ENCODE measurements at regions not wholly inside any gene's neighbourhood (a gene's known extent, or its start where the extent isn't known, plus 50 kb on each side); places are given as distances from the start of the nearest gene placed in this dataset.

GRCh38 chr10:3838460-3839437, 53.7 kb upstream of the KLF6 start:
- DNase-seq (no peak), ATAC-seq (replicated peaks) (peak; percentile 33 to 47)
- peaks cover 22 to 33% of the 10 kb centered on the region in 2 donors for H3K4me1 Mint-ChIP-seq
- peaks cover 0 to 3% of the 10 kb centered on the region in 2 donors for H3K9me3 Mint-ChIP-seq
- H3K27ac Mint-ChIP-seq: no peak overlapping the region
- no peaks in the 10 kb centered on the region for H3K27me3 Mint-ChIP-seq
- H3K36me3 Mint-ChIP-seq: peaks cover 0 to 5% of the 10 kb centered on the region in 2 donors
- no peak overlapping the region for H3K4me3 Mint-ChIP-seq

DNA sequence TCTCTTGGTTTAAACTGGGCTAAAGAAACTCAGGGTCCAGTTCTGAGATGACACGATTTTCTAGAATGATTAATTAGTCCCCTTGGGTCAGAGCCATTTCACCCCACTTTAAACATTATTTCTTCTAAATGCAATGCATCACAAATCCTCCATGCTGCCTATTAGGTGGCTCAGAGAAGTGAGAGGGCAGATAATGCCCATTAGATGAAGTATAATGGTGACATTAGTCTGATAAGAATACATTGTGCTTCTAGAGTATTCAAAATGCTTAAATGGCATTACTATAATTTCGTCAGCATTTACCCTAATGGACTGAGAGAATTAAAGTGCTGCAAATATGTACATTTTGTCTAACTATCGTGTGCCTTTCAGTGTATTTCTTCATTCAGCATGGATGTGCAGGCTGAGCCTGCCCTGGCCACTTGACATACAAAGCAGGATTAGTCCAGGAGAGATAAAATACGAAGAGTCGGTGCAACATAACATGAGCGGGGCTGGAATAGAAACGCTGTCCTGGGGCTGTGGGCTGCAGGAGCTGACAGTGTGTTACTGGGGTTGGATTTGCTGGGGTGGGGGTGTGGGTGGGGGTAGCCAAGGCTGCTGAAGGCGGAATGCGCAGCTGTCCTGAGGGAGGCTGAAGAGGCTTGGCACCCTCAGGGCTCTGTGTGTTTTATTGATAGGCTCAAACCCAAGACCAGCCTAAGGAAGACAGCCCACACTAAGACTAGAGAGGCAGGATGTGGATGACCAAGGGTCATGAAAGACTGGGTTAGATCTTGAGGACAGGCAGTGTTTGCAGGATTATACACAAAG, 52.8 kb upstream of the KLF6 start:
- DNase-seq (no peak), ATAC-seq (replicated peaks) (no peak)
- Mint-ChIP-seq H3K4me1 (peaks cover 22 to 36% of the 10 kb centered on the region in 2 donors), H3K27me3 (no peaks in the 10 kb centered on the region), H3K4me3 (no peak overlapping the region), H3K27ac (no peak overlapping the region), H3K9me3 (peaks cover 0 to 3% of the 10 kb centered on the region in 2 donors), H3K36me3 (peaks cover 0 to 6% of the 10 kb centered on the region in 2 donors)

GRCh38 chr10:3836222-3836820, 51.3 kb upstream of the KLF6 start:
- peaks cover 24 to 45% of the 10 kb centered on the region in 2 donors for H3K4me1 Mint-ChIP-seq
- peaks cover 0 to 6% of the 10 kb centered on the region in 2 donors for H3K36me3 Mint-ChIP-seq
- DNase-seq (no peak), ATAC-seq (replicated peaks) (peak; percentile 86 to 88)
- no peaks in the 10 kb centered on the region for H3K27me3 Mint-ChIP-seq
- peak overlapping the region; percentile 94 for H3K27ac Mint-ChIP-seq
- H3K9me3 Mint-ChIP-seq: no peaks in the 10 kb centered on the region
- H3K4me3 Mint-ChIP-seq: peak overlapping the region; percentile 29 to 53

GRCh38 chr10:3835770-3836169, 50.8 kb upstream of the KLF6 start:
- Mint-ChIP-seq H3K36me3 (peaks cover 0 to 6% of the 10 kb centered on the region in 2 donors), H3K4me3 (peak overlapping the region; percentile 21 to 53), H3K27me3 (no peaks in the 10 kb centered on the region), H3K9me3 (no peaks in the 10 kb centered on the region), H3K27ac (peak overlapping the region; percentile 94), H3K4me1 (peaks cover 26 to 45% of the 10 kb centered on the region in 2 donors)
- ATAC-seq (replicated peaks) (peak; percentile 71 to 82), DNase-seq (peak; percentile 43)

GRCh38 chr10:3834947-3835346, 49.9 kb upstream of the KLF6 start:
- H3K4me3 Mint-ChIP-seq: no peak overlapping the region
- H3K27ac Mint-ChIP-seq: no peak overlapping the region
- no peaks in the 10 kb centered on the region for H3K27me3 Mint-ChIP-seq
- H3K9me3 Mint-ChIP-seq: no peaks in the 10 kb centered on the region
- DNase-seq (no peak), ATAC-seq (replicated peaks) (no peak)
- peaks cover 26 to 53% of the 10 kb centered on the region in 2 donors for H3K4me1 Mint-ChIP-seq
- H3K36me3 Mint-ChIP-seq: peaks cover 0 to 6% of the 10 kb centered on the region in 2 donors
